ENCODE measurements at regions not wholly inside any gene's neighbourhood (a gene's known extent, or its start where the extent isn't known, plus 50 kb on each side); places are given as distances from the start of the nearest gene placed in this dataset.

- TF ChIP-seq IRF1 (CRISPR knock-in tag; IDR thresholded peaks at IDR 0.05) (no peak), HMGA2 (CRISPR knock-in tag; IDR thresholded peaks at IDR 0.05) (no peak), TCF7 (CRISPR knock-in tag; IDR thresholded peaks at IDR 0.05; ENCODE audit: low read depth) (no peak)
- TF ChIP-seq, protein P1, sequence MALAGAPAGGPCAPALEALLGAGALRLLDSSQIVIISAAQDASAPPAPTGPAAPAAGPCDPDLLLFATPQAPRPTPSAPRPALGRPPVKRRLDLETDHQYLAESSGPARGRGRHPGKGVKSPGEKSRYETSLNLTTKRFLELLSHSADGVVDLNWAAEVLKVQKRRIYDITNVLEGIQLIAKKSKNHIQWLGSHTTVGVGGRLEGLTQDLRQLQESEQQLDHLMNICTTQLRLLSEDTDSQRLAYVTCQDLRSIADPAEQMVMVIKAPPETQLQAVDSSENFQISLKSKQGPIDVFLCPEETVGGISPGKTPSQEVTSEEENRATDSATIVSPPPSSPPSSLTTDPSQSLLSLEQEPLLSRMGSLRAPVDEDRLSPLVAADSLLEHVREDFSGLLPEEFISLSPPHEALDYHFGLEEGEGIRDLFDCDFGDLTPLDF (CRISPR knock-in tag; IDR thresholded peaks at IDR 0.05) = no peak
- CTCF ChIA-PET = interaction anchor here (1.3 kb wide), 1 partner anchor 698 kb away, joined by 4 read pairs; no protein-coding TSS in a partner anchor
- no peaks in the 10 kb centered on the region for H3K27me3 Mint-ChIP-seq (ENCODE audit: low read depth)
- ATAC-seq (no peak), DNase-seq (ENCODE audit: low spot score) (no peak)
- H3K4me1 Mint-ChIP-seq = peaks cover 70% of the 10 kb centered on the region
- H3K27ac Mint-ChIP-seq = no peak overlapping the region
- POLR2A ChIA-PET = no interaction called here
- H3K4me3 Mint-ChIP-seq = no peak overlapping the region
- no peaks in the 10 kb centered on the region for H3K9me3 Mint-ChIP-seq
- no peaks in the 10 kb centered on the region for H3K36me3 Mint-ChIP-seq
Observed at GRCh38 chr1:60890664-60891063, 191.7 kb upstream of the NFIA start.

- ATAC-seq (no peak), DNase-seq (ENCODE audit: low spot score) (no peak)
- H3K4me3 Mint-ChIP-seq = no peak overlapping the region
- ChIA-PET POLR2A (no interaction called here), CTCF (interaction anchor here (1.3 kb wide), 1 partner anchor 699 kb away, joined by 4 read pairs; no protein-coding TSS in a partner anchor)
- no peaks in the 10 kb centered on the region for H3K9me3 Mint-ChIP-seq
- no peak overlapping the region for H3K27ac Mint-ChIP-seq
- TF ChIP-seq CTCF (IDR thresholded peaks at IDR 0.05) (no peak), RORB (CRISPR knock-in tag; IDR thresholded peaks at IDR 0.05) (no peak), HMGA2 (CRISPR knock-in tag; IDR thresholded peaks at IDR 0.05) (no peak), NFYB (CRISPR knock-in tag; conservative IDR thresholded peaks at IDR 0.05; ENCODE audit: low read depth) (no peak), ZNF219 (CRISPR knock-in tag; IDR thresholded peaks at IDR 0.05; ENCODE audit: borderline replicate concordance) (no peak), JAZF1 (CRISPR knock-in tag; IDR thresholded peaks at IDR 0.05) (no peak), FOXJ3 (CRISPR knock-in tag; IDR thresholded peaks at IDR 0.05; ENCODE audit: borderline replicate concordance) (no peak), GRHL2 (CRISPR knock-in tag; IDR thresholded peaks at IDR 0.05; ENCODE audit: insufficient replicate concordance, severe bottlenecking) (no peak), ATF3 (CRISPR knock-in tag; conservative IDR thresholded peaks at IDR 0.05) (no peak), SP1 (CRISPR knock-in tag; conservative IDR thresholded peaks at IDR 0.05) (no peak), ESRRA (CRISPR knock-in tag; IDR thresholded peaks at IDR 0.05; ENCODE audit: borderline replicate concordance) (no peak), ZBTB43 (CRISPR knock-in tag; IDR thresholded peaks at IDR 0.05) (no peak), SMAD3 (CRISPR knock-in tag; IDR thresholded peaks at IDR 0.05; ENCODE audit: borderline replicate concordance) (no peak), RELA (CRISPR knock-in tag; IDR thresholded peaks at IDR 0.05; ENCODE audit: borderline replicate concordance) (no peak), NR3C1 (CRISPR knock-in tag; conservative IDR thresholded peaks at IDR 0.05; ENCODE audit: low read depth) (no peak), GTF2I (CRISPR knock-in tag; conservative IDR thresholded peaks at IDR 0.05) (no peak)
- TF ChIP-seq, protein P2, sequence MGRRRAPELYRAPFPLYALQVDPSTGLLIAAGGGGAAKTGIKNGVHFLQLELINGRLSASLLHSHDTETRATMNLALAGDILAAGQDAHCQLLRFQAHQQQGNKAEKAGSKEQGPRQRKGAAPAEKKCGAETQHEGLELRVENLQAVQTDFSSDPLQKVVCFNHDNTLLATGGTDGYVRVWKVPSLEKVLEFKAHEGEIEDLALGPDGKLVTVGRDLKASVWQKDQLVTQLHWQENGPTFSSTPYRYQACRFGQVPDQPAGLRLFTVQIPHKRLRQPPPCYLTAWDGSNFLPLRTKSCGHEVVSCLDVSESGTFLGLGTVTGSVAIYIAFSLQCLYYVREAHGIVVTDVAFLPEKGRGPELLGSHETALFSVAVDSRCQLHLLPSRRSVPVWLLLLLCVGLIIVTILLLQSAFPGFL (CRISPR knock-in tag; IDR thresholded peaks at IDR 0.05; ENCODE audit: borderline replicate concordance) = no peak
- TF ChIP-seq, protein P3, sequence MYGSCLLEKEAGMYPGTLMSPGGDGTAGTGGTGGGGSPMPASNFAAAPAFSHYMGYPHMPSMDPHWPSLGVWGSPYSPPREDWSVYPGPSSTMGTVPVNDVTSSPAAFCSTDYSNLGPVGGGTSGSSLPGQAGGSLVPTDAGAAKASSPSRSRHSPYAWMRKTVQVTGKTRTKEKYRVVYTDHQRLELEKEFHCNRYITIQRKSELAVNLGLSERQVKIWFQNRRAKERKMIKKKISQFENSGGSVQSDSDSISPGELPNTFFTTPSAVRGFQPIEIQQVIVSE (CRISPR knock-in tag; IDR thresholded peaks at IDR 0.05; ENCODE audit: borderline replicate concordance) = no peak
- peaks cover 70% of the 10 kb centered on the region for H3K4me1 Mint-ChIP-seq
- H3K27me3 Mint-ChIP-seq (ENCODE audit: low read depth) = no peaks in the 10 kb centered on the region
- no peaks in the 10 kb centered on the region for H3K36me3 Mint-ChIP-seq
Observed at GRCh38 chr1:60889709-60890108, 192.7 kb upstream of the NFIA start.
